Stomach smooth muscle (tissue), 2 donors: ENCODE measurements at regions not wholly inside any gene's neighbourhood (a gene's known extent, or its start where the extent isn't known, plus 50 kb on each side); places are given as distances from the start of the nearest gene placed in this dataset.
"Not testable (repeated sequence)": the region's sequence is repeated elsewhere in the genome, so short reads cannot be mapped to it uniquely, and the experiment has no call there.

Source experiments
- H3K27ac ChIP-seq: one replicate; pipeline ENCODE4 v1.7.0; 2013; ENCODE audit warnings: mild to moderate bottlenecking, low read length, inconsistent platforms
- H3K27me3 ChIP-seq, 2 donors: one replicate each; pipeline ENCODE4 v1.7.0; 2013; ENCODE audit warnings: low read length in 2 of 2; ENCODE audit not compliant: insufficient read depth in 2 of 2, control insufficient read depth in 1 of 2
- H3K36me3 ChIP-seq, 2 donors: one replicate each; pipeline ENCODE4 v1.7.0; 2013; ENCODE audit warnings: low read length in 2 of 2; ENCODE audit not compliant: control insufficient read depth in 2 of 2, insufficient read depth in 2 of 2
- H3K4me1 ChIP-seq: one replicate; pipeline ENCODE4 v1.7.0; 2013; ENCODE audit warnings: low read length; ENCODE audit not compliant: control insufficient read depth, insufficient read depth
- H3K4me3 ChIP-seq, 2 donors: one replicate each; pipeline ENCODE4 v1.7.0; 2013; ENCODE audit warnings: low read length in 2 of 2
- H3K9ac ChIP-seq, 2 donors: one replicate each; pipeline ENCODE4 v1.7.0; 2013; ENCODE audit warnings: low read length in 2 of 2, mild to moderate bottlenecking in 1 of 2
- H3K9me3 ChIP-seq, 2 donors: one replicate each; pipeline ENCODE4 v1.7.0; 2013; ENCODE audit warnings: low read length in 2 of 2; ENCODE audit not compliant: control insufficient read depth in 2 of 2
- donor health status: healthy.
- donor health status: Pancreatic carcinoma.

GRCh38 chr4:14910411-14910810 is 91.9 kb upstream of the CPEB2 start:
- no peak overlapping the region for H3K4me3 ChIP-seq

GRCh38 chr4:14912426-14912825 is 89.9 kb upstream of the CPEB2 start:
- Histone ChIP-seq H3K36me3 (no peaks in the 10 kb centered on the region), H3K27ac (no peak overlapping the region), H3K4me1 (peaks cover 8% of the 10 kb centered on the region), H3K4me3 (no peak overlapping the region), H3K9ac (no peak overlapping the region), H3K9me3 (no peaks in the 10 kb centered on the region), H3K27me3 (no peaks in the 10 kb centered on the region)

More at GRCh38 chr4:14910411-14910810, 91.9 kb upstream of the CPEB2 start:
- no peaks in the 10 kb centered on the region for H3K4me1 ChIP-seq
- no peaks in the 10 kb centered on the region for H3K36me3 ChIP-seq
- H3K9ac ChIP-seq: no peak overlapping the region
- no peak overlapping the region for H3K27ac ChIP-seq
- H3K27me3 ChIP-seq: no peaks in the 10 kb centered on the region
- H3K9me3 ChIP-seq: no peaks in the 10 kb centered on the region

GRCh38 chr4:14915018-14915417 is 87.3 kb upstream of the CPEB2 start:
- Histone ChIP-seq H3K27ac (no peak overlapping the region), H3K36me3 (no peaks in the 10 kb centered on the region), H3K9ac (no peak overlapping the region), H3K27me3 (no peaks in the 10 kb centered on the region), H3K4me1 (peaks cover 8% of the 10 kb centered on the region), H3K4me3 (no peak overlapping the region), H3K9me3 (no peaks in the 10 kb centered on the region)

GRCh38 chr4:14916554-14917297 is 85.6 kb upstream of the CPEB2 start:
- Histone ChIP-seq H3K36me3 (no peaks in the 10 kb centered on the region), H3K9ac (peak overlapping the region in 1 of 2 donors; percentile 42), H3K27ac (peak overlapping the region; percentile 37), H3K27me3 (no peaks in the 10 kb centered on the region), H3K4me1 (peaks cover 8% of the 10 kb centered on the region), H3K4me3 (peak overlapping the region; percentile 8 to 35), H3K9me3 (no peaks in the 10 kb centered on the region)

GRCh38 chr4:14917298-14917633 is 85.0 kb upstream of the CPEB2 start:
- Histone ChIP-seq H3K9ac (no peak overlapping the region), H3K27ac (peak overlapping the region; percentile 37), H3K27me3 (no peaks in the 10 kb centered on the region), H3K4me3 (peak overlapping the region; percentile 8 to 35), H3K36me3 (no peaks in the 10 kb centered on the region), H3K4me1 (peaks cover 8% of the 10 kb centered on the region), H3K9me3 (no peaks in the 10 kb centered on the region)

- no peaks in the 10 kb centered on the region for H3K36me3 ChIP-seq
These were observed 83.9 kb upstream of the CPEB2 start for GRCh38 chr4:14918336-14918735.

GRCh38 chr4:14919785-14920184 is 82.5 kb upstream of the CPEB2 start:
- Histone ChIP-seq H3K9me3 (no peaks in the 10 kb centered on the region), H3K36me3 (no peaks in the 10 kb centered on the region), H3K4me3 (no peak overlapping the region), H3K4me1 (peaks cover 8% of the 10 kb centered on the region), H3K27ac (no peak overlapping the region), H3K9ac (no peak overlapping the region), H3K27me3 (no peaks in the 10 kb centered on the region)

More at GRCh38 chr4:14918336-14918735, 83.9 kb upstream of the CPEB2 start:
- Histone ChIP-seq H3K27me3 (no peaks in the 10 kb centered on the region), H3K9me3 (no peaks in the 10 kb centered on the region), H3K9ac (no peak overlapping the region), H3K4me1 (peaks cover 8% of the 10 kb centered on the region), H3K4me3 (no peak overlapping the region), H3K27ac (no peak overlapping the region)

GRCh38 chr4:14920237-14920636 is 82.0 kb upstream of the CPEB2 start:
- H3K27me3 ChIP-seq: no peaks in the 10 kb centered on the region
- no peak overlapping the region for H3K9ac ChIP-seq
- no peaks in the 10 kb centered on the region for H3K36me3 ChIP-seq
- no peak overlapping the region for H3K4me3 ChIP-seq
- peaks cover 8% of the 10 kb centered on the region for H3K4me1 ChIP-seq
- H3K27ac ChIP-seq: no peak overlapping the region
- H3K9me3 ChIP-seq: no peaks in the 10 kb centered on the region

GRCh38 chr4:14920759-14921320 is 81.4 kb upstream of the CPEB2 start:
- Histone ChIP-seq H3K36me3 (no peaks in the 10 kb centered on the region), H3K4me3 (no peak overlapping the region), H3K9ac (no peak overlapping the region), H3K27me3 (no peaks in the 10 kb centered on the region), H3K4me1 (peaks cover 8% of the 10 kb centered on the region), H3K9me3 (no peaks in the 10 kb centered on the region), H3K27ac (no peak overlapping the region)

GRCh38 chr4:14921781-14922180 is 80.5 kb upstream of the CPEB2 start:
- not testable (repeated sequence) for H3K27ac ChIP-seq, H3K9me3 ChIP-seq, H3K36me3 ChIP-seq, H3K4me3 ChIP-seq, H3K4me1 ChIP-seq, H3K9ac ChIP-seq, H3K27me3 ChIP-seq

- no peaks in the 10 kb centered on the region for H3K4me1 ChIP-seq
- H3K27me3 ChIP-seq: no peaks in the 10 kb centered on the region
- no peaks in the 10 kb centered on the region for H3K9me3 ChIP-seq
- H3K36me3 ChIP-seq: no peaks in the 10 kb centered on the region
- H3K4me3 ChIP-seq: no peak overlapping the region
- H3K27ac ChIP-seq: no peak overlapping the region
- H3K9ac ChIP-seq: no peak overlapping the region
These were observed 78.0 kb upstream of the CPEB2 start for GRCh38 chr4:14924076-14924811.
